Testis (tissue), 2 donors: ENCODE measurements at regions not wholly inside any gene's neighbourhood (a gene's known extent, or its start where the extent isn't known, plus 50 kb on each side); places are given as distances from the start of the nearest gene placed in this dataset.

Source experiments
- DNase-seq: peaks from one replicate; pipeline ENCODE4 v3.0.0-alpha.2; 2019
- H3K27ac ChIP-seq, 2 donors: fragments of 200-600 bp; sonication (generic); one replicate each; pipeline ENCODE4 v1.5.1; 2019
- H3K27me3 ChIP-seq: fragments of 200-600 bp; sonication (generic); one replicate; pipeline ENCODE4 v1.5.1; 2019
- H3K36me3 ChIP-seq: fragments of 200-600 bp; sonication (generic); one replicate; pipeline ENCODE4 v1.5.1; 2017; ENCODE audit warnings: low read depth; ENCODE audit errors: missing control alignments
- H3K4me1 ChIP-seq: fragments of 200-600 bp; sonication (generic); one replicate; pipeline ENCODE4 v1.5.1; 2019
- H3K4me3 ChIP-seq, 2 donors: fragments of 200-600 bp; sonication (generic); one replicate each; pipeline ENCODE4 v1.5.1; 2017 to 2019
- H3K9me3 ChIP-seq: fragments of 200-600 bp; sonication (generic); one replicate; pipeline ENCODE4 v1.5.1; 2017
- CTCF ChIP-seq, 3 experiments: fragments of 450-650 bp in 2 of 3; fragments of 200-600 bp in 1 of 3; sonication (generic) in 1 of 3; IDR thresholded peaks; one replicate each; pipeline ENCODE4 v1.5.1; 2016 to 2019; ENCODE audit warnings: antibody characterized with exemption in 3 of 3, mild to moderate bottlenecking in 2 of 3, moderate library complexity in 1 of 3
- POLR2A ChIP-seq: fragments of 450-650 bp; IDR thresholded peaks from one replicate; pipeline ENCODE4 v1.6.1; 2017; ENCODE audit warnings: antibody characterized with exemption, mild to moderate bottlenecking, moderate library complexity
- WGBS, 2 donors: methylation state at CpG; one replicate each; pipeline ENCODE4 v1.1.5; 2018; 5-methylcytosine and 5-hydroxymethylcytosine counted together
- intact Hi-C: fragments of 100-400 bp; cut with DNase I; formaldehyde crosslinking; loops from one replicate; pipeline ENCODE4 v1.15.1; 2023; ENCODE audit warnings: low total_unique reads

- Histone ChIP-seq H3K36me3 (no peaks in the 10 kb centered on the region), H3K27me3 (no peaks in the 10 kb centered on the region), H3K27ac (no peak overlapping the region), H3K9me3 (no peaks in the 10 kb centered on the region), H3K4me1 (no peaks in the 10 kb centered on the region), H3K4me3 (no peak overlapping the region)
- no peak for DNase-seq
- TF ChIP-seq POLR2A (no peak), CTCF (IDR thresholded peaks at IDR 0.05) (no peak)
- WGBS, 2 donors, result 40 to 63% methylated on average over 1 of the region's 1 CpG
- intact Hi-C loops, result no loop called here
Measured at GRCh38 chr2:105952131-105952530, 207.4 kb downstream of the NCK2 start.

DNA sequence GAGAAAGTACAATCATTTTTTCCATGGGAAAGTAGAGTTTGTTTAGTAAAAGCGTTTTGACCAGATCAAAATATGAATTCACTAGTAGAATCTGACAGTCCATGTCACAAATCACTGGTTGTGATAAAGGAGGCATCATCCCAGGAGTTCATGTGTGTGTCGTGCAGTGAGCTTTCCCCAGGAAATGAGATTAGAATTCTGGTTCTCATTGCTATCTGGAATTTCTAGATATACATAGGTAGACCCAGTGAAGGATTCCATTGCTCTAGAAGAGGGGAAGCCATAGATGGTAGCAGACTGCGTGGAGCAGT, 206.6 kb downstream of the NCK2 start:
- no peak overlapping the region for H3K4me3 ChIP-seq
- no peaks in the 10 kb centered on the region for H3K36me3 ChIP-seq
- no peak for TF ChIP-seq POLR2A
- no peak for TF ChIP-seq CTCF (IDR thresholded peaks at IDR 0.05)
- 80 to 90% methylated on average over 3 of the region's 3 CpGs for WGBS, 2 donors
- intact Hi-C loops, result no loop called here
- H3K9me3 ChIP-seq, result no peaks in the 10 kb centered on the region
- H3K27me3 ChIP-seq, result no peaks in the 10 kb centered on the region
- H3K4me1 ChIP-seq, result no peaks in the 10 kb centered on the region
- no peak overlapping the region for H3K27ac ChIP-seq
- no peak for DNase-seq

GRCh38 chr2:105950521-105951383, 206.0 kb downstream of the NCK2 start:
- WGBS, 2 donors, result 83 to 85% methylated on average over 10 of the region's 10 CpGs
- no peak for TF ChIP-seq CTCF (IDR thresholded peaks at IDR 0.05)
- no peak for TF ChIP-seq POLR2A
- no peak overlapping the region for H3K4me3 ChIP-seq
- H3K27me3 ChIP-seq, result no peaks in the 10 kb centered on the region
- no peak for DNase-seq
- intact Hi-C loops, result no loop called here
- H3K4me1 ChIP-seq, result no peaks in the 10 kb centered on the region
- no peaks in the 10 kb centered on the region for H3K9me3 ChIP-seq
- no peaks in the 10 kb centered on the region for H3K36me3 ChIP-seq
- H3K27ac ChIP-seq, result no peak overlapping the region

DNA sequence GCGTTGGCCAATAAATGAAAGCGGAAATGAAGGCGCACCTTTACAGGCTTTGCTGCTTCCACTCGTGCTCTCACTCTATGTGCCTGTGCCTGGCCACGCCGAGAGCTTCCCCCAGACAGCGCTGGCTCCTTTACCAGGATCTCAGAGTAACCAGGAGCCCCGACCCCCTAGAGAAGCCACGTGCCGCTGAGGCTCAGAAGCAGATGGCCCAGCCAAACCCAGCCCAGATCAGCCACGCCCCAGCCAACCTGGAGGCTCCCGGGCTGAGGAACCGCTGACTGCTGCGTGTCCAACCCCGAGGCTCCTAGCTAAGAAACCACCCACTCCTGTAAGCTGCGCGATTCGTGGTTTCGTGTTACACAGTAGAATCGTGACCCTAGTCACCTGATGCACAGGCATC, 199.3 kb downstream of the NCK2 start:
- intact Hi-C loops, result no loop called here
- WGBS, 2 donors, result 77 to 80% methylated on average over 20 of the region's 20 CpGs

More for the DNA sequence above, 199.3 kb downstream of the NCK2 start:
- no peaks in the 10 kb centered on the region for H3K4me1 ChIP-seq
- H3K27ac ChIP-seq, result no peak overlapping the region
- H3K27me3 ChIP-seq, result no peaks in the 10 kb centered on the region
- H3K36me3 ChIP-seq, result no peaks in the 10 kb centered on the region
- H3K4me3 ChIP-seq, result peak overlapping the region in 1 of 2 donors; percentile 29
- H3K9me3 ChIP-seq, result no peaks in the 10 kb centered on the region
- TF ChIP-seq CTCF (IDR thresholded peaks at IDR 0.05) (no peak), POLR2A (no peak)
- no peak for DNase-seq
